Calu3 (cell line): ENCODE measurements at regions not wholly inside any gene's neighbourhood (a gene's known extent, or its start where the extent isn't known, plus 50 kb on each side); places are given as distances from the start of the nearest gene placed in this dataset.
A peak's percentile ranks its signal among the peaks of the same experiment; 100 is the strongest.

Experiments
- BruUV-seq: library from RNA; stranded (reverse); fragments of 400-500 nt; replicated peaks from 2 replicates; lab custom pipeline; 2021; lab: Mats Ljungman, UMichigan
- CTCF ChIA-PET: fragments of 300-600 bp; sonication (Branson Sonifier 250); formaldehyde crosslinking; loops from one replicate; lab custom pipeline; 2022; ENCODE audit warnings: antibody characterized with exemption; lab: Charles Lee
- DNase-seq: peaks from one replicate; pipeline ENCODE4 v3.0.0; 2022
- H3K27ac Mint-ChIP-seq: one replicate; pipeline ENCODE4 v1.8.0; 2022; ENCODE audit warnings: mixed read lengths; ENCODE audit not compliant: unreplicated experiment
- H3K27me3 Mint-ChIP-seq: one replicate; pipeline ENCODE4 v1.8.0; 2022; ENCODE audit warnings: mixed read lengths; ENCODE audit not compliant: unreplicated experiment
- H3K36me3 Mint-ChIP-seq: one replicate; pipeline ENCODE4 v1.8.0; 2022; ENCODE audit warnings: mild to moderate bottlenecking, moderate library complexity, mixed read lengths; ENCODE audit not compliant: insufficient read depth, unreplicated experiment
- H3K4me1 Mint-ChIP-seq: one replicate; pipeline ENCODE4 v1.8.0; 2022; ENCODE audit warnings: mild to moderate bottlenecking, low read depth, mixed read lengths; ENCODE audit not compliant: unreplicated experiment
- H3K4me3 Mint-ChIP-seq: one replicate; pipeline ENCODE4 v1.8.0; 2022; ENCODE audit warnings: mild to moderate bottlenecking, low read depth, moderate library complexity, mixed read lengths; ENCODE audit not compliant: unreplicated experiment
- H3K9me3 Mint-ChIP-seq: one replicate; pipeline ENCODE4 v1.8.0; 2022; ENCODE audit warnings: low read depth, mixed read lengths; ENCODE audit not compliant: unreplicated experiment
- intact Hi-C: fragments of 100-400 bp; cut with micrococcal nuclease; formaldehyde crosslinking; loops from one replicate; pipeline ENCODE4 v1.10.0; 2022; ENCODE audit not compliant: unreplicated experiment
- TF ChIP-seq, protein P1 (sequence below): fragments of 200-600 bp; IDR thresholded peaks from one replicate; pipeline ENCODE4 v1.8.0; 2022; ENCODE audit warnings: antibody characterized with exemption; ENCODE audit not compliant: unreplicated experiment

GRCh38 chr6:23532227-23532626 is 593.8 kb upstream of the NRSN1 start:
- H3K27ac Mint-ChIP-seq = no peak overlapping the region
- CTCF ChIA-PET = no interaction called here
- H3K4me1 Mint-ChIP-seq = no peaks in the 10 kb centered on the region
- H3K36me3 Mint-ChIP-seq = no peaks in the 10 kb centered on the region
- peaks cover 8% of the 10 kb centered on the region for H3K9me3 Mint-ChIP-seq
- no TSS peak for BruUV-seq
- intact Hi-C loops = no loop called here
- DNase-seq = no peak
- H3K4me3 Mint-ChIP-seq = no peak overlapping the region
- TF ChIP-seq, protein P1, sequence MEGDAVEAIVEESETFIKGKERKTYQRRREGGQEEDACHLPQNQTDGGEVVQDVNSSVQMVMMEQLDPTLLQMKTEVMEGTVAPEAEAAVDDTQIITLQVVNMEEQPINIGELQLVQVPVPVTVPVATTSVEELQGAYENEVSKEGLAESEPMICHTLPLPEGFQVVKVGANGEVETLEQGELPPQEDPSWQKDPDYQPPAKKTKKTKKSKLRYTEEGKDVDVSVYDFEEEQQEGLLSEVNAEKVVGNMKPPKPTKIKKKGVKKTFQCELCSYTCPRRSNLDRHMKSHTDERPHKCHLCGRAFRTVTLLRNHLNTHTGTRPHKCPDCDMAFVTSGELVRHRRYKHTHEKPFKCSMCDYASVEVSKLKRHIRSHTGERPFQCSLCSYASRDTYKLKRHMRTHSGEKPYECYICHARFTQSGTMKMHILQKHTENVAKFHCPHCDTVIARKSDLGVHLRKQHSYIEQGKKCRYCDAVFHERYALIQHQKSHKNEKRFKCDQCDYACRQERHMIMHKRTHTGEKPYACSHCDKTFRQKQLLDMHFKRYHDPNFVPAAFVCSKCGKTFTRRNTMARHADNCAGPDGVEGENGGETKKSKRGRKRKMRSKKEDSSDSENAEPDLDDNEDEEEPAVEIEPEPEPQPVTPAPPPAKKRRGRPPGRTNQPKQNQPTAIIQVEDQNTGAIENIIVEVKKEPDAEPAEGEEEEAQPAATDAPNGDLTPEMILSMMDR = no peak
- H3K27me3 Mint-ChIP-seq = no peaks in the 10 kb centered on the region

DNA sequence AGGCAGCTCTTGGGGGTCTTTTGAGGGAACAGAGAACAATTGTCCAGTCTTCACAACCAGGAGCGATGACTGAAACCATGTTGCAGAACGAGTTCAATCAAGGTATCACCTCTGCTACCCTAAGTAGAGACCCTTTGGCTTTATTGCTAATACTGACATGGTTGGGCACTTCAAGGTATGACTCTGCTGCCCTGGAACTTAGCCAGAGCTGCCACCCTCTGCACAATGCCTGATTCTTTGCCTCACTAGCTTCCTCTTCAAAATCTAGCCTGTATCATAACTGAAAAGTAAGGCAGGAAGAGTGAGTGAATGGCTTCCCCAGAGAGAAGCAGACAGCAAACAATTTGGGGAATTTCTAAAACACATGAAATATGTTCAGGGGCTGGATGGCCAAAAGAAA is 592.7 kb upstream of the NRSN1 start:
- TF ChIP-seq, protein P1 = no peak
- CTCF ChIA-PET = interaction anchor here (0.6 kb wide), 1 partner anchor 59 kb away, joined by 3 read pairs; no protein-coding TSS in a partner anchor

DNA sequence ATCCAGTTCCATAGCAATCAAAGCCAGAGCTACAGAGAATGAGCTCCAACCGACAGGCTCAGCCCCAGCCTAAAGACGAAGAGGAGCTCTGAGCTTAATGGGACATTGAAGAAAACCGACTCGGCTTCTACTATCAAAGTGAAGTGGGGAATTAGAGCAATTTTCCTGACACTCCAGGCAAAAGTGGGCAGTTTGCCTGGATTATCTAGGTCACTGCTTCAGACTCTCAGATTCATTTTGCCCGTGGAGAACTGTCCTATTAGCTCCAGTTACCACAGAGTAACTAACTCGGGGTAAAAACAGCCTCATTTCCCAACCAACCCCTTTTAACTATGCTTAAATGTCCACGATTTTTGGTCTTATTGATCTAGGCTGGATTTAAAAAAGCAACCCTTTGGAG is 592.1 kb upstream of the NRSN1 start:
- BruUV-seq = no TSS peak
- H3K27ac Mint-ChIP-seq = no peak overlapping the region
- no peaks in the 10 kb centered on the region for H3K4me1 Mint-ChIP-seq
- CTCF ChIA-PET = interaction anchor here (0.6 kb wide), 1 partner anchor 59 kb away, joined by 3 read pairs; no protein-coding TSS in a partner anchor
- DNase-seq = no peak
- H3K4me3 Mint-ChIP-seq = no peak overlapping the region
- no peaks in the 10 kb centered on the region for H3K27me3 Mint-ChIP-seq
- intact Hi-C loops = no loop called here
- H3K36me3 Mint-ChIP-seq = no peaks in the 10 kb centered on the region
- peaks cover 6% of the 10 kb centered on the region for H3K9me3 Mint-ChIP-seq
- TF ChIP-seq, protein P1 = no peak

More for the DNA sequence above, 592.7 kb upstream of the NRSN1 start:
- BruUV-seq = no TSS peak
- intact Hi-C loops = no loop called here
- peak; percentile 24 for DNase-seq
- no peaks in the 10 kb centered on the region for H3K27me3 Mint-ChIP-seq
- no peak overlapping the region for H3K27ac Mint-ChIP-seq
- H3K4me1 Mint-ChIP-seq = no peaks in the 10 kb centered on the region
- H3K36me3 Mint-ChIP-seq = no peaks in the 10 kb centered on the region
- peaks cover 8% of the 10 kb centered on the region for H3K9me3 Mint-ChIP-seq
- H3K4me3 Mint-ChIP-seq = no peak overlapping the region

DNA sequence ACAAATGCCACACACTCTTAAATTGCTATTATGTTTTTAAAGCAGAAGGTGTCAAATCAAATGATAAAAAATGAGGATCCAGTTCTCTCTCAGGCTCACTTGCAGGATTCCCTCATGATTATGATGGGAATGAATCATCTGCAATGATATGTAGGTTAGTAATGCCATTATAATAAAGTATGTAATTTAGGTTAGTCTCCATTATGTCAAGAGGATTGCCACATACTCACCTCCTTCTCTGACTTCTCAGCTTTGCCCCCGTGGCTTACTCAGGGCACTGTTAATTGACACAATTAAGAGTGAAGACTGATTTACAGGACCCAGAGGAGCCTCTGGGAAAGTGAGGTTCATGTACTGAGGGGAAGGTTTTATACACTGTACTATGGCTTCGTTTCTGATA is 591.7 kb upstream of the NRSN1 start:
- intact Hi-C loops = no loop called here
- H3K4me3 Mint-ChIP-seq = no peak overlapping the region
- no TSS peak for BruUV-seq
- peaks cover 4% of the 10 kb centered on the region for H3K9me3 Mint-ChIP-seq
- no peaks in the 10 kb centered on the region for H3K4me1 Mint-ChIP-seq
- H3K27ac Mint-ChIP-seq = no peak overlapping the region
- DNase-seq = no peak
- CTCF ChIA-PET = no interaction called here
- no peaks in the 10 kb centered on the region for H3K27me3 Mint-ChIP-seq
- TF ChIP-seq, protein P1 = no peak
- H3K36me3 Mint-ChIP-seq = no peaks in the 10 kb centered on the region
